ENCODE measurements at regions not wholly inside any gene's neighbourhood (a gene's known extent, or its start where the extent isn't known, plus 50 kb on each side); places are given as distances from the start of the nearest gene placed in this dataset.

GRCh38 chr4:13276357-13276756 is 207.8 kb downstream of the RAB28 start:
- TF ChIP-seq CTCF (IDR thresholded peaks at IDR 0.05): no peak
- no peak for TF ChIP-seq EZH2 (IDR thresholded peaks at IDR 0.05; ENCODE audit: borderline replicate concordance, insufficient read depth, low read depth, low read length, poor library complexity, severe bottlenecking)

Measured in B cell (primary cell).